Kidney epithelial cell (primary cell): ENCODE measurements at regions not wholly inside any gene's neighbourhood (a gene's known extent, or its start where the extent isn't known, plus 50 kb on each side); places are given as distances from the start of the nearest gene placed in this dataset.

Experiments used
- DNase-seq: peaks from one replicate; pipeline ENCODE4 v3.0.0-alpha.2; 2010; ENCODE audit warnings: low read depth
- H3K27me3 ChIP-seq: 2 replicates; pipeline ENCODE4 v1.6.0; 2011; ENCODE audit warnings: low read length; ENCODE audit not compliant: control insufficient read depth, insufficient read depth
- H3K36me3 ChIP-seq: 2 replicates; pipeline ENCODE4 v1.5.1; 2011; ENCODE audit warnings: low read length; ENCODE audit not compliant: control insufficient read depth, insufficient read depth
- H3K4me3 ChIP-seq: 2 replicates; pipeline ENCODE4 v1.5.1; 2011; ENCODE audit warnings: low read depth, mild to moderate bottlenecking, control low read depth, low read length
- TF ChIP-seq, protein P1 (sequence below): IDR thresholded peaks from 2 replicates; pipeline ENCODE4 v1.5.1; 2011; ENCODE audit warnings: mild to moderate bottlenecking, moderate library complexity, low read length, control low read depth, inconsistent platforms; ENCODE audit not compliant: insufficient read depth, poor library complexity, severe bottlenecking

GRCh38 chr16:63613701-63614100, 1508.2 kb downstream of the CDH11 start:
- no peaks in the 10 kb centered on the region for H3K27me3 ChIP-seq
- DNase-seq, result peak; percentile 47
- TF ChIP-seq, protein P1, sequence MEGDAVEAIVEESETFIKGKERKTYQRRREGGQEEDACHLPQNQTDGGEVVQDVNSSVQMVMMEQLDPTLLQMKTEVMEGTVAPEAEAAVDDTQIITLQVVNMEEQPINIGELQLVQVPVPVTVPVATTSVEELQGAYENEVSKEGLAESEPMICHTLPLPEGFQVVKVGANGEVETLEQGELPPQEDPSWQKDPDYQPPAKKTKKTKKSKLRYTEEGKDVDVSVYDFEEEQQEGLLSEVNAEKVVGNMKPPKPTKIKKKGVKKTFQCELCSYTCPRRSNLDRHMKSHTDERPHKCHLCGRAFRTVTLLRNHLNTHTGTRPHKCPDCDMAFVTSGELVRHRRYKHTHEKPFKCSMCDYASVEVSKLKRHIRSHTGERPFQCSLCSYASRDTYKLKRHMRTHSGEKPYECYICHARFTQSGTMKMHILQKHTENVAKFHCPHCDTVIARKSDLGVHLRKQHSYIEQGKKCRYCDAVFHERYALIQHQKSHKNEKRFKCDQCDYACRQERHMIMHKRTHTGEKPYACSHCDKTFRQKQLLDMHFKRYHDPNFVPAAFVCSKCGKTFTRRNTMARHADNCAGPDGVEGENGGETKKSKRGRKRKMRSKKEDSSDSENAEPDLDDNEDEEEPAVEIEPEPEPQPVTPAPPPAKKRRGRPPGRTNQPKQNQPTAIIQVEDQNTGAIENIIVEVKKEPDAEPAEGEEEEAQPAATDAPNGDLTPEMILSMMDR, result no peak
- no peaks in the 10 kb centered on the region for H3K36me3 ChIP-seq
- no peak overlapping the region for H3K4me3 ChIP-seq

GRCh38 chr16:63612462-63613227, 1509.2 kb downstream of the CDH11 start:
- H3K4me3 ChIP-seq, result no peak overlapping the region
- TF ChIP-seq, protein P1, result no peak
- no peaks in the 10 kb centered on the region for H3K27me3 ChIP-seq
- no peak for DNase-seq
- no peaks in the 10 kb centered on the region for H3K36me3 ChIP-seq

- TF ChIP-seq, protein P1, result no peak
- no peak for DNase-seq
Measured at GRCh38 chr16:63606778-63607177, 1515.1 kb downstream of the CDH11 start.

DNA sequence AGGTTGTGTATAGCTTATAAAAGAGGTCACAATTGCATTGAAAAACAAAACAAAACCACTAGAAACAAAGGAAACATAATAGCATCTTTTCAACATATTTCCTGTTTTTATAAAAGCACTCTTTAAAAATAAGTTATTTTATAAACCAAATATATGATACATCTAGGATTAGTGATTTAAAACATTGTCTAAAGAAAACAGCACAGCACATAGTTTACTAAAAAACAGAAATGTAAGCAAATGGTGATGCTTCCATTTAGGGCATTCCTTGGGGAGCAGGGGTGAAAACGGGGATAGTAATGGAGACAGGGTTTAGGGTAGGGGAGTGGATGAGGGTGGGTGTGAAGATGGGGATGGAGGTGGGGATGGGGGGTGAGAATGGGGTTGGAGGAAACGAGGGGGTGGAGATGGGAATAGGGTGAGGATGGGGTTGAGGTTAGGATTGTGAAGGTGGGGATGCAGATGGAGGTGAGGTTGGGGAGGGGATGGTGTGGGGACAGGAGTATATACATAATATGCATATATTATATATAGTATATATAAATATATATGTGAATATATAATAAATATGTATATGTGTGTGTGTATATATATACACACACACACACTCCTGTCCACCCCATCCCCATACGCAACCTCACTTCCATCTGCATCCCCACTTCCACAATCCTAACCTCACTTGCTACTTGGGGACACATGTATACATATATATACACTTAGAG, 1519.5 kb downstream of the CDH11 start:
- TF ChIP-seq, protein P1, result no peak
- no peaks in the 10 kb centered on the region for H3K27me3 ChIP-seq
- DNase-seq, result no peak
- H3K4me3 ChIP-seq, result no peak overlapping the region
- no peaks in the 10 kb centered on the region for H3K36me3 ChIP-seq

More at GRCh38 chr16:63606778-63607177, 1515.1 kb downstream of the CDH11 start:
- Histone ChIP-seq H3K36me3 (no peaks in the 10 kb centered on the region), H3K4me3 (no peak overlapping the region), H3K27me3 (no peaks in the 10 kb centered on the region)

GRCh38 chr16:63596716-63597115, 1525.1 kb downstream of the CDH11 start:
- TF ChIP-seq, protein P1, result no peak
- Histone ChIP-seq H3K36me3 (no peaks in the 10 kb centered on the region), H3K4me3 (no peak overlapping the region), H3K27me3 (no peaks in the 10 kb centered on the region)
- no peak for DNase-seq

DNA sequence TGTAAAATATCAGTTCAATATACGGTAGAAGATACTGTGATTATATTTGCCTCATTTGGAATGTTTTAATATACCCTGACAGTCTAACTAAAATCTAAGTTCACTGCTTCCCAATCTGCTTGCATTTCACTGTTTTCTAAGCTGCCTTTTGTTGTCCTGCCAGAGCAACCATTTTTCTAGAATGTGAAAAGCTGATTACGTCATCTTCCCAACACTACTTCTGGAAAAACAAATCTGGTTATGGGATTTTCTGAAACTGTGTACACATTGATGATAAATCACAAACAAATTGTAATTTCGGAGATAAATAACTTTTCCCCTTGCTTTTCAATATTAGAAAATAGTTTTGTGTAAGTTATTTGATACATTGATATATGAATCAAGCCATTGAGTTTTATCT, 1529.0 kb downstream of the CDH11 start:
- Histone ChIP-seq H3K27me3 (no peaks in the 10 kb centered on the region), H3K36me3 (no peaks in the 10 kb centered on the region), H3K4me3 (no peak overlapping the region)
- TF ChIP-seq, protein P1, result no peak
- DNase-seq, result no peak
